C4-2B (cell line): ENCODE measurements at regions not wholly inside any gene's neighbourhood (a gene's known extent, or its start where the extent isn't known, plus 50 kb on each side); places are given as distances from the start of the nearest gene placed in this dataset.

ENCODE experiments used
- CTCF ChIP-seq: fragments of 450-650 bp; conservative IDR thresholded peaks from 2 replicates; pipeline ENCODE4 v1.5.1; 2017; ENCODE audit warnings: mild to moderate bottlenecking
- ZFX ChIP-seq: fragments of 450-650 bp; IDR thresholded peaks from 2 replicates; pipeline ENCODE4 v1.6.1; 2017

GRCh38 chr6:1486387-1486786 lies 97.0 kb downstream of the FOXF2 start:
- TF ChIP-seq CTCF (no peak), ZFX (no peak)
